GM19463 (cell line): ENCODE measurements at regions not wholly inside any gene's neighbourhood (a gene's known extent, or its start where the extent isn't known, plus 50 kb on each side); places are given as distances from the start of the nearest gene placed in this dataset.
A peak's percentile ranks its signal among the peaks of the same experiment; 100 is the strongest.

Experiments used
- ATAC-seq: cut with Tn5 transposase; IDR thresholded peaks from one replicate; pipeline ENCODE4 v1.9.1; 2021; ENCODE audit warnings: mild to moderate bottlenecking, moderate library complexity; ENCODE audit not compliant: unreplicated experiment

DNA sequence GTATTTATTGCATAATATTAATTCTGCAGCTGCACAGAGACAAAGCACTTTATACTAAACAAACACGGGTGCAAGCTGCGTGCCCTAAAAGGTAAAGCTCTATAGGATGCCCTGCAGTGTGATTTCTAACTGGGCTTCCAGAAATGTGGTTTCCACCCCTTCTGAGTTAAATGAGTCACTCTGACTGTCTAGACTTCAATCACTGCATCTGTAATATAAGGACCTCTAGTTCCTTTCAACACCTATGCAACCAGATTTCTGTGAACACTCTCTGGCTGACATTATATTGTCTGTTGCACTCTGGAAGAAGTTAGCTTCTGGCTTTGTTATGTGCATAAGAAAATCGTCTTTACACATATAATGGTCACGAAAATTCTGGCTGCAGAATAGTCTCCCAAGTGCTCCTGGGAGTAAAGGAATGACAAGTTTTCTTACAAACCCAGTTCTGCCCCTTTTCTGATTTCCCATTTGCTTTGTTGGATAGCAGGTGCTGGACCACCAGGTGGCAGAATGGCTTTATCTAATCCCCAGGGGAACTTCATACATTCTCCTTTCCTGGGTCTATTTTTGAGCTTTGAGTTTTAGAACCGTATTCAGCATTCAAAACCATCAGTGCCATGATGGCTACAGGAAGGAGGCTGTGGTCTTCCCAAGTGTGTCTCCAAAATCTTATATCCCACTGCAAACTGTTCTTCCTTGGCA is 842.2 kb downstream of the STIM2 start:
- ATAC-seq = no peak

DNA sequence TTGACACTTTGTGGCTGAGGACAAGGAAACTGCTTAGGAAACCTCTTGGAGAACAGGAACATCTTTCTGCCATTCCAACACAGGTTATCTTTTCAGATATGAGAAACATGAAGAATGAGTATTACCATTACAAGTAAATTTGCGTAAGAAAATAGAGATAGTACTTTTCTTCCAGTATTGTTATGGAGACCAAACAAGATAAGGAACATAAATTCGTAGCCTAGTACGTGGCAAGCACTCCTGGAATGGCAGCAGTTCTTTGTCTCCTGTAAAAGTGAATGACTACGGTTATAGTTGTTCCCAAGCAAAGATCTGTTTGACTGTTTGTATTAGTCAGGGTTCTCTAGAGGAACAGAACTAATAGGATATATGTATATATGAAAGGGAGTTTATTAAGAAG is 843.1 kb downstream of the STIM2 start:
- ATAC-seq = no peak

DNA sequence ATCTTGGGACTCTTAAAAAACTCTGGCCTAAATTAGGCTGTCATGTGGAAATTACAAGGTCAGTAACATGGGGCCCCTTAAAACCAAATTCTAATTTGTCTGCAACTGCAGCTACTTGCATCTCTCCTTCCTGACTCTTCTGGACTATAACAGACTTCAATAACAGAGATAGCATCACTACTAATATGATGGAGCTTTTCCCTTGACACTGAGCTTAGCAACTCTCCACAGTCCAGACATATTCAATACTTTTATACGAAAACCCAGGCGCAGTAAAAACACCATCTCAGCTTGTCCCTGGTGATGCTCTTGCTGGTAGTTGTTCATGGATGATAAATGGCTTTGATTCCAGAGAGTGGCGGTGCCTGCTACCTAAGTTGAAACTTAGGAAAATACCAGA is 850.4 kb downstream of the STIM2 start:
- ATAC-seq = no peak

DNA sequence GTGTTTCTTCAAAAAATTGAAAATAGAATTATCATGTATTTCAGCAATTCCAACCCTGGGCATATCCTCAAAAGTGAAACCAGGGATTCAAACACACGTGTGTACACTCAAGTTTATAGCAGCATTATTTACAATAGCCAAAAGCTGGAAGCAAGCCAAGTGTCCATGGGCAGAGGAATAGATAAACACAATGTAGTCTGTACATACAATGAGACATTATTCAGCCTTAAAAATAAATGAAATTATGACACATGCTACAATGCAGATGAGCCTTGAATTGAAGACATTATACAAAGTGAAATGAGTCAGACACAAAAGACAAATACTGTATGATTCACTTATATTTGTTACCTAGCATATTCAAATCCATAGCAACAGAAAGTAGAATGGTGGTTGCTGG is 853.4 kb downstream of the STIM2 start:
- no peak for ATAC-seq

DNA sequence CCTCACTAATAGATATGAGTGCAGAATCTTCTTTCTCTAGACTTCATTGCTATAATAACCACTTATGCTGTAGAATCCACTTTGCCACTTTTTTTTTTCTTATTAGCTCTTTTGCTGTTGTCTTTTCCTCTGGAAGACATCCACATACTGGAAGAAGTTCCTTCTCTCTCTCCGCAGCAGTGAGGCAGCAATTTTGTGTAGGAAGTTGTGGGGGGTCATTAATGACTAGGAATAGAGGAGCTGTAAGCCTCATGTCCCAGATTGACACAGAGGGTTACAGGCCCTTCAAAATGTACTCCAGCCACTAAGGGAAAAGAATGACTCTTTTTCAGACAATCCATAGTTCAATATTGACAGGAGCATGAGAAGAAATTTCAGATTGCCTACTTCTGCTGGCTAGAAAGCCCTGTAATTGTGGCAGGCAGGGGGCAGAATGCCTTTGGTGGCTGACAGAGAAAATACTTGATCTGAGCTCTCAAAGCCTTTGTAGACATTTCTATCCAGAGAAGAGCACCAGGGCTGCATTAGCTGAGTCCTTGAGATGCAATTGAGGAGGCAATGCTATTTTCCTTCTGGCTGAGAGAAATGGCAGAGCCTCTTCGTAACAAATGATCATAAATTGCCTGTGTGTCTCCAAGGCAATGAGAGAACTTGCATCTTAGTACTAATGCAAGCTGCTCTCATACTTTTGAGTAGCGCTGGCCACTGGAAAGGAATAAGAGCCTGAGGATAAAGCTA is 856.2 kb downstream of the STIM2 start:
- ATAC-seq = no peak

DNA sequence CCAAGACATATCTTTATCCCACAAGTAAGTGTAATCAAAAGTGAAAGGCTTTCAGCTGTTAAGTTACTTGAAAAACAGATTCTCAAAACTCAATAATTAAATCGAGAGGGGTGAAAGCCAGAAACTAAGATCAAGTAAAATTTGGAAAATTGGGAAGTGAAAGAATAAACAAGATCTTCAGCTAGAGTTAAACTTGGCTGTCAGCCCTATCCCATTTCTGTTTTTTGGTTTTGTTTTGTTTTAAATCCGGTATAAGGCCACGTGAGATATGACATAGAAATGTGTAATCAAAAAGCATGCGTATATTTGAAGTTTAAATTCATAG is 856.8 kb downstream of the STIM2 start:
- ATAC-seq = no peak

DNA sequence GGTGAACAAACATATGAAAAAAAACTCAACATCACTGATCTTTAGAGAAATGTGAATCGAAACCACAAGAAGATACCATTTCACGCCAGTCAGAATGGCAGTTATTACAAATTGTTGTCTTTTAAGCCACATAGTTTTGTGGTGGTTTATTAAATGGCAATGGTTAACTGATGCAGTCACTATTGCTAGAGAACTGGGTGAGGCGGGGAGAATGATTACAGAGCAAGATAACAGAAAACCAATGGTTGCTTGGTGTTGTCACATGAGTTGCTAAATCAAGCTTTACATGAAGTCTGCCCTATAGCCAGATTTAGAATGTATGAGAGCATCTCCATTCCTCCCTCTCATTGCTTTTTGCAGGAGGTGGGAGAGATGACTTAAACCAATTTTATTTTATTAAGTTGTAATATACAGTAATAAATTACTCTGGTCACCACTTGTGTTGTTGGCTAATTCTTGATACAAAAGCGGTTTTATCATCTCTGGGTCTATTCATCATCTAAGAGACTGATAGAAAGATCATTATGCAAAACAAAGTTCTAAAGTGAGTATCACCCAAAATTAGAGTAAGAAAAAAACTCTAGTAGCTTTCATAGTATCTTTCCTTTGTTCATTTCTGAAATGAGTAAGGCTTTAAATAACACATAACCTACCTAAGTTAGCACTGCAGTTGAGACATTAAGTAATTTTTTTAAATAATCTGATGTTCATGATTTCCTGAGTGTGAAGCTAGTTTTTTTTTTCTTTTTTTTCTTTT is 859.5 kb downstream of the STIM2 start:
- peak; percentile 76 for ATAC-seq

DNA sequence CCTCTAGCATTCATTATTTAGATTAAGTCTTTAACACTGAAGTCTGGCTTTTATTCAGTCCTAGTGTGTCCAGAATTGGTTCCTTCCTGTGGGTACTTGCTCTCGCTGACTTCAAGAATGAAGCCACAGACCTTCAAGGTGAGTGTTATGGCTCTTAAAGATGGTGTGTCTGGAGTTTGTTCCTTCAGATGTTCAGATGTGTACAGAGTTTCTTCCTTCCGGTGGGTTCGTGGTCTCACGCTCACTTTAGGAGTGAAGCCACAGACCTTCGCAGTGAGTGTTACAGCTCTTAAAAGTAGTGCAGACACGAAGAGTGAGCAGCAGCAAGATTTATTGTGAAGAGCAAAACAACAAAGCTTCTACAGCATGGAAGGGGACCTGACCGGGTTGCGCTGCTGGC is 860.6 kb downstream of the STIM2 start:
- ATAC-seq = no peak

DNA sequence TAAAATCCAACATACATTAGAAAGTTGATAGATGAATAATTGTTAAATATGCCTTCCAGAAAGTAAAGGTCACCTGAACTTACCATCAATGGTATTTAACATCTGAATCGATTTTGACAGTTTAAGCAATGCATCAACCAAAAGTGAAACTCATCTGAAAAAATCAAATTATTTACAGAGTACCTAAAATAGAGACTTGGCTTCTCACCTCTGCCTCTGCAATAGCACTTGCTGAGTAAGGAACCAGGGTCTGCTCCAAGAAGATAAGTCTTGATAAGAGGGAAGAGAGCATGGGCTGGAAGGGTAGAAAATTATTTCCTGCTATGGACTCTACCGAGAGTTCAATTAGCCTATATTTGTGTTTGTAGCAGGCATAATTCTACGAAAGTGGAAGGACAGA is 868.3 kb downstream of the STIM2 start:
- ATAC-seq = no peak

DNA sequence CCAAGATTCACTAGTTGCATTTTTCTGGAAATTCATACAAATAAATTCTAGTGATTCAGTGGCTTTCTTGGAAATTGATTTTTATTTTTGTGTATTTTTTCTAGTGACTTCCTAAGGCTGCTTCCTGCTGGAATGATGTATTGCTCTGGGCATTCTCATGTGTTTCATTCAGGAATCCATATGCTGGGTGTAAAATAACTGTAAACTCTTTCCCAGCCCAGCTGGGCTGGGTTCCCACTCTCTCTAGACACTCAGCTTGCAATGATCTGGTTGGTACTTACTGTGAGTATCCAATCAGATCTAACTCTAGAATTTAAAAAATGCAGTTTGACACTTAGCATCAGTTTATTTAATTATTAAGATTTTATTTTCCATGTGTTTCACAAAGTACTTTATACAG is 882.2 kb downstream of the STIM2 start:
- no peak for ATAC-seq

DNA sequence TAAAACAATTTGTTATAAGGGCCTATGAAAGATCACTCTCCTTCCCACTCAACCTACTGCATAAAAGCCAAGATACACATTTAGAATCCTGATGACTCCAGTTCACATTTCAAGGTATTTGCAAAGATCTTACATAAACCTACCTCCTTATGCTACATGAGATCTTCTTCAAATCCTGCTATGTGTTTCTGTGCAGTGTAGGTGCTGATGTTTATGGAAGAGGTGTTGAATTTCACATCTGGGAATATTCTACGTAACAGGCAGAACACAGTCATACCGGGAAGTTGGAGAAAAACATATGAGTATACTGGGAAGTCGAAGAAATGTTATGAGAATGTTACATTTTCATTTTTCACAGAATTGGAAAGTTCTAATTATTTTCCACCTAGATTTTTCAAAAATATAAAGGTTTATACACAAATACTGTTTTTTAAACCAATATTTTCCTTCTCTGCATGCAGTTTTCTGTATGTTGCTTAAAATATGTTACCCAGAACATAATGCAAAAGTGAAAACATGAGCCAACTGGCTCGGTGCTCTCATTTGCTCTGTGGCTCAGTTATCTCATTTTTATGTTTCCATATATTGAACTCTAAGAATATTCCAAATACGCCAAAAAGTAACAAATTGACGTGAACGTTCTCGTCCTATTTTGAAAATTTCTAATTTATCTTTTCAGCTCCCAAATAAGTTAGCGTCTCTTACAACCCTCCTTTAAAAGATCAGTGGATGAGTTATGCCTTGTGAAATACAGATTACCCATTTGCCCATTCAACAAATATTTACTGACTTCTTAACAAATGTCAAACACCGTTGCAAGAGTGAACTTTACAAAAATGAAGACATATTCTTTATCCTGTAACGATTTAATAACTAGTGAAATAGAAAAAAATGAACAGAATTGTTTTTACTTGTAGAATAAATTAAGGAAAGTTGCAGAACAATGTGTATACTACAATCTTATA is 899.3 kb downstream of the STIM2 start:
- ATAC-seq = no peak

DNA sequence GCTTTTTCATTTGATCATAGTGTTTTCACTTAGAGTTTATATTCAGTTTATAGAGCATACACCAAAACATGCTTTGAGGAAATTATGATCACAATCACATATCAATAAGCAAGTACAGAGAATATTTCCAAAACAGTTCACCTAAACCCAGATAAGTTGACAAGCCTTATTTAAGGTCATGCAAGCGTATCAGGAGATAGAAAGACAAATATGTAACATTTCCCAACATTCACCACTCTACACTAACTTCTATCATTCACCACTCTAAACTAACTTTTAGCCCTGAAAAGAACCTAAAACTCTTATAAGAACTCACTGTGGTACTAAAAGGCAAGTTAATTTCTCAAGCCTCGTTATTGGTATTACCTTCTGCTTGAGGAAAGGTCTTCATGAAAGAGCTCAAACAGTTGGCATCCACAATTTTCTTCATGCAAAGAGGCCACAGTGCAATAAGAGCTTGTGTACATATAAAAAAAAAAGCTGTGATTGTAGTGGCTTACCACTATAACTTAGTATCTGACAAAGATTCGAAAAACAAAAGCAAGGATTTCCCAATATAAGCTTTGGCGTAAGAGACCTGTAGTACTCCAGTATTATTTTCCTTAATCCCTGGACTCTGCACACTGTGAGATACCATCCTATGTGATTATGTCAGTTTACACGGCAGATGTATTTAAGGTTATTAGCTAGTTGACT is 903.3 kb downstream of the STIM2 start:
- no peak for ATAC-seq

DNA sequence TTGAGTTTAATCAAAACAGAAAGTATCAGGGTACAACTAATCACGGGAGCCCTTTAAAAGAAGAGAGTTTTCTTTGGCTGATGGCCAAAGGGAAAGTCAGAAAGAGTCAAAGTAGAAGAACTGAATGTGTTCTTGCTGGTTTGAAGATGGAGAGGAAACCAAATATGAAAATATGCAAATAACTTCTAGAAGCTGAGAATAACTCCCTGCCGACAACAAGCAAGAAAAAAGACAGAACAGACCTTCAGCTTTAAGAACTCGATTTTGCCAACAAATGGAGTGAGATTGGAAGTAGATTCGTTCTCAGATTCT is 903.8 kb downstream of the STIM2 start:
- ATAC-seq = peak; percentile 79

DNA sequence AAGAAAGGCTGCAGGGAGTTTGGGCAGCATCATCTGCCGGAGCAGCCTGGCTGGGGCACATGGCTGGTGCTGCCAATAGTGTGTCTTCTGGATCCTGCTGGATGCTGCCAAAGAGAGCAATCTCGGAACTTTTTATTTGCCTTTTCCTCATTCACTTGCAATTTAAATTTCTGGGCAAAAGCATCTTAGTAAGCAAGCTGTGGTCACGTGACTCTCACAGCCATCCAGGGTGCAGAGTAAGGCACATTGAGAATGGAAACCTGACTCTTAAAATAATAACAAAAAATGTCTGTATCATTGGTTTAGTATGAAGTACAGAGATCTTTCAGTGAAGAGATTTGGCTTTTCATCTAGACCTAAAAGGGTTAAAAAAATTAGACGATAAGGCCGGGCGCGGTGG is 910.3 kb downstream of the STIM2 start:
- no peak for ATAC-seq

DNA sequence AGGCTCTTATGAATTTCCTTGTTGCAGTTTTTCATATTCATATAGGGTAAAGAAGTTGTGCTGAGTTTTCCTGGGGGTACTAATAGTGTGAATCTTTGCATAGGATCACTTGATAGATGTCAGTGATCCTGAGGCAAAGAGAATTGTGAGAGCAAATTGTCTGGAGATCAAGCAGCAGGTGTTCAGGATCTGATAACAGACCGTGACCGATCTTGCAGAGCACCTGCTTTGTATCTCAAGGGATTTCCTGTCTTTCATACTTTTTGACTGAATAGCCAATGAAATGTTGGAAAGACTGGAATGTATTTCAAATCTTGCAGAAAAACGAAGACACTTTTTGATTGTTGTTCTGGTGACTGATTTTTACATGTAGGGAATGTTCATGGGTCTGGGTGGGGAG is 914.5 kb downstream of the STIM2 start:
- ATAC-seq = no peak

DNA sequence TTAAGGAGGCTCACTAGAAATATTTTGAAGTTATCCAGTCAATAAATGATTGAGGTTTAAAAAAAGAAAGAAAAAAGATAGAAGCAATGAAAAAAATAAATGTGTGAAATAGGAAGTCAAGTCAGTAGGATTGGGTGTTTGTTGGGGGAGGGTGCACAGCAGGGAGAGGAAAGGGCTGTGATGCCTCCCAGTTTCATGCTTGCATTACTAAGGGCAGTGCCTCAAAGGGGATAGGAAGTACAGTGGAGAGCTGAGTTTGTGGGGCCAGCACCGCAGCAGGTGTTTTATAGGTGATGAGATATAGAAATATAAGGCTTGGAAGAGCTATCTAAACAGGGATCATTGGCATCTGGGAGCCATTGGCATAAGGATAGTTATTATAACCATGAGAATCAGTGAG is 919.2 kb downstream of the STIM2 start:
- no peak for ATAC-seq

DNA sequence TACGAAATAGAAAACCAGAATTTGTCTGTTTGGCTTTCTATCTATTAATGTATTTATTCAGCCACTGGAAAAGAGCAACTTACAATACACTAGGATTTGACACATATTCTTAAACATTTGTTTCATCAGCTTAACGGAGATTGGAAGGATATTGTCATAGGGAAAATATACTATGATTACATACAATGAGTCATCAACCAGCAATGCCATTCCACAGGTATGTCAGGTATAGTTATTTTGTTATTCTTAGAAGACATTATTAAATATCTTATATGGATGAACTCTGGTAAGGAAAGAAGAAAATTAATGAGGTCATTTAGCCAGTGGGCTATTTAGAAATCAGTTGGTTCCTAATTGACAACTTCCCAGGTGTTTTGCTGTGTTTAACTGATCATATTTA is 926.6 kb downstream of the STIM2 start:
- ATAC-seq = no peak

DNA sequence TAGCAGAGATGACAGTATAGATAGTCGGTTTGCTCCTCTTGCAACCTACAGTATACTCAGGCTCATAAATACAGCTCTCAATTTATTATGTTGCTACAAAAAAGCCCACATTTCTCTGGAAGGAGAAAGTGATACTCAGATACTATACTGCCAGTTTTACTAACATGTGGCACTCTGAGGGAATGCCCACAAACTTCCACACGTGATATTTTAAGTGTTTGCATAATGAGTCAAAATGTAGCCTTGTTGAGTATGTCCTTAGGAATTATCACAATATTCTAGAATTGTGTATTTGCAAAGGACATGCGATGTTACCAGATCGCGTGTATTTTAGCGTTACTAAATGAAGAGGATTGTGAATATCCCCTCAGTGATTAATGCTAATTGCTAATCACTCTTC is 929.1 kb downstream of the STIM2 start:
- ATAC-seq = no peak

DNA sequence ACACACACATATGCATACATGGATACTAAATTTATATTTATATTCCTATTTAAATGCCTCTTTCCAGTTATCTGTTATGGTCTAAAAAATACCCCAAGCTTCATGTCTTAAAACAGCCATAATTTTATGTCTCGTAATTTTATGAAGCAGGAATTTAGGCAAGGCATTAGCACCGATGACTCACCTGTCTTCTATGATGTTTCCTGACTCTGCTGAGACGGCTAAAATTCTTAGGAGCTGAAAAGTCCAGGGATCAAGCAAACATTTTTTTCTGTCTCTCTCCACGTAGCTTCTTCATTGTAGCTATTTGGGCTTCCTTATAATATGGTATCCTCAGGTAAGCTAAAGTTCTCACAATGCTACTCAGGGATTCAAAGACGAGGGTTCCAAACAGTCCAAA is 930.3 kb downstream of the STIM2 start:
- no peak for ATAC-seq

DNA sequence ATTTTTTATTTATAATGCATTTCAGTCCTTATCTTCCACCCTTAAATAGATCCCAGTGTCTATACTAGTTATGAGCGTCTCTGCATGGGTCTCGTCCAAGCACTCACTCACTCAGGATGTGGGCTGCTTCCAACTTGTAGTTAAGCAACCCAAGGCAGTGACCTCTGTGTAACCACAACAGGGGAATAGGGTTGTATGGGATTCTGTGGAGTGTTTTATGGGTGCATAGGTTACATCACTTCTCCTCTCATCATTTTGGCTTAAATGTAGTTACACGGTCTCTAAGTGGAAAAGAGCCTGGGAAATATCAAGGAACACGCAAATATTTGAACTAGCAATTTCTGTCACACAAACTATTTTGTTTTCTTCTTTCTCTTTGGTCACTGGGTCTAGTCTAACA is 931.0 kb downstream of the STIM2 start:
- ATAC-seq = no peak

DNA sequence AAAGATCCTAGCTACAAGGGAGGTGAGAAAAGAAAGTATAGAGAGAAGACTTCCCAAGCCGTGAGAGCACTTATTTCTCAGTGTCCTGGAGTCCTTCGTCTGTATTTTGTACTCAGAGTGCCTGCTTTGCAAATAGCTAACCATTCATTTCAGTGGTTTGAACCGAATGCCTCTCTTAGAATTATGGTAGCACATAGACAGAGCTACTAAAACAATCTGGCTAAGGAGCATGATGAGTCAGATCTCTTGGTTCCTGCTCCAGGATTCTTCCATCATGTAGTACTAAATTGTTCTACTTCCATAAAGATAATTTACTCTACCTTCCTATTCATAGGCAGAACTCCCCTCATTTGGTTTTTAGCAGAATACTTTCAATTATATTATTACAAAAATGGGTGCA is 946.6 kb downstream of the STIM2 start:
- ATAC-seq = no peak
